OCI-LY3 (cell line): ENCODE measurements at regions not wholly inside any gene's neighbourhood (a gene's known extent, or its start where the extent isn't known, plus 50 kb on each side); places are given as distances from the start of the nearest gene placed in this dataset.
"Not testable (repeated sequence)": the region's sequence is repeated elsewhere in the genome, so short reads cannot be mapped to it uniquely, and the experiment has no call there.

ENCODE experiments used
- CTCF ChIP-seq: fragments of 200-600, 300-600 bp; sonication (generic); IDR thresholded peaks from 2 replicates; pipeline ENCODE4 v1.5.1; 2014; ENCODE audit warnings: antibody characterized with exemption, low read length, low read depth
- EZH2phosphoT487 ChIP-seq: fragments of 200-600 bp; shearing (Covaris generic); IDR thresholded peaks from 2 replicates; pipeline ENCODE4 v1.6.1; 2018; ENCODE audit warnings: antibody characterized with exemption, mixed run types, low read depth

- TF ChIP-seq CTCF, EZH2phosphoT487: not testable (repeated sequence)
Observed at GRCh38 chr16:79881107-79881506, 280.6 kb upstream of the MAF start.
